Right lobe of liver (tissue), 6 donors: ENCODE measurements at regions not wholly inside any gene's neighbourhood (a gene's known extent, or its start where the extent isn't known, plus 50 kb on each side); places are given as distances from the start of the nearest gene placed in this dataset.

Experiments
- ATAC-seq, 4 donors: fragments of 200-7000 bp; cut with Tn5 transposase; one replicate each; pipeline ENCODE4 v1.9.1; 2020; ENCODE audit warnings: mild to moderate bottlenecking in 4 of 4, moderate library complexity in 4 of 4
- DNase-seq, 3 donors: peaks; one replicate each; pipeline ENCODE4 v3.0.0-alpha.2; 2020
- H3K27ac ChIP-seq, 3 donors: fragments of 200-600 bp; one replicate each; pipeline ENCODE4 v1.8.0; 2022
- H3K27me3 ChIP-seq, 2 donors: fragments of 200-600 bp; one replicate each; pipeline ENCODE4 v1.8.0; 2022
- H3K36me3 ChIP-seq, 4 donors: fragments of 200-600 bp; sonication (generic) in 1 of 4; one replicate each; pipeline versions ENCODE4 v1.5.1 to v1.8.0; 2017 to 2022; ENCODE audit warnings: control low read depth in 1 of 4
- H3K4me1 ChIP-seq, 4 donors: fragments of 200-600 bp; sonication (generic) in 1 of 4; one replicate each; pipeline versions ENCODE4 v1.5.1 to v1.8.0; 2017 to 2022; ENCODE audit warnings: control low read depth in 1 of 4
- H3K4me3 ChIP-seq, 3 donors: fragments of 200-600 bp; one replicate each; pipeline ENCODE4 v1.8.0; 2022
- H3K9me3 ChIP-seq, 4 donors: fragments of 200-600 bp; sonication (generic) in 1 of 4; one replicate each; pipeline versions ENCODE4 v1.5.1 to v1.8.0; 2017 to 2022; ENCODE audit warnings: control low read depth in 1 of 4
- CTCF ChIP-seq, 4 donors: fragments of 200-600 bp in 3 of 4; fragments of 450-650 bp in 1 of 4; IDR thresholded peaks; one replicate each; pipeline versions ENCODE4 v1.5.1 to v1.8.0; 2016 to 2022; ENCODE audit warnings: antibody characterized with exemption in 4 of 4, mild to moderate bottlenecking in 2 of 4
- POLR2A ChIP-seq: fragments of 450-650 bp; IDR thresholded peaks from one replicate; pipeline ENCODE4 v1.6.1; 2017; ENCODE audit warnings: antibody characterized with exemption, mild to moderate bottlenecking
- WGBS: methylation state at CpG from one replicate; pipeline ENCODE4 v1.1.6; 2018; ENCODE audit warnings: low coverage, low lambda C conversion rate; ENCODE audit not compliant: insufficient coverage; ENCODE audit errors: missing lambda C conversion rate; 5-methylcytosine and 5-hydroxymethylcytosine counted together
- intact Hi-C, 2 donors: fragments of 100-400 bp; cut with DNase I; formaldehyde crosslinking; loops; one replicate each; pipeline versions ENCODE4 v1.11.2 to v1.14.1; 2022
- donor health status: DM: no; HTN: yes; CAD: no.
- donor health status: DM: no; HTN: no; CAD: no.
- donor health status: DM: no; HTN: no; CAD: no.
- donor health status: DM: no; HTN: yes; CAD: no.
- donor health status: DM: no; HTN: yes; CAD: no.

DNA sequence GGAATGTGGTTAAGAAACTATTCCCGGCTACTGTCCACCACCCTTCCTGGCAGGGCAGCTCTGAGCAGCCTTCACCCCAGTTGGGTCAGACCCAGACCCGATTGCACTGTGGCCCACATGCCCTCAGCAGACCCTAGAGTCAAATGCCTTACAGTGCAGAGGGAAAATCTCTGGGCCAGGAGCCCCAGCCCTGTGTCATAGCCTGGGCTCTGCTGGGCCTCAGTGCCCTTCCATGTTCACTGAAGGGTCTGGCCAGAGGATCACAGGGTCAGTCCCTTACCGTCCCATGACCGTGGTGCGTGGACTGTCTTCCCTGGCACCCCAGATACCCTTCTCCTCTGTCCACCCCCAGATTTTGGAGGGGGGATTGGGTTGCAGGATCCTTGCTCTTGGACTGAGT lies 73.5 kb upstream of the COL5A1 start:
- DNase-seq (peak; percentile 15 to 26 (median 17)), ATAC-seq (no peak)
- Histone ChIP-seq H3K36me3 (no peaks in the 10 kb centered on the region), H3K27me3 (no peaks in the 10 kb centered on the region), H3K27ac (no peak overlapping the region), H3K4me3 (no peak overlapping the region), H3K4me1 (no peaks in the 10 kb centered on the region), H3K9me3 (no peaks in the 10 kb centered on the region)
- intact Hi-C loops, result no loop called here
- no peak for TF ChIP-seq CTCF (IDR thresholded peaks at IDR 0.05)
- no peak for TF ChIP-seq POLR2A
- WGBS, result 27% methylated on average over 2 of the region's 5 CpGs

- TF ChIP-seq POLR2A, result no peak
- TF ChIP-seq CTCF (IDR thresholded peaks at IDR 0.05), result no peak
- no peak for DNase-seq
- Histone ChIP-seq H3K36me3 (no peaks in the 10 kb centered on the region), H3K4me3 (no peak overlapping the region), H3K27me3 (no peaks in the 10 kb centered on the region), H3K4me1 (no peaks in the 10 kb centered on the region), H3K9me3 (no peaks in the 10 kb centered on the region), H3K27ac (no peak overlapping the region)
- ATAC-seq, result no peak
- intact Hi-C loops, result no loop called here
- 37% methylated on average over 3 of the region's 3 CpGs for WGBS
Measured at GRCh38 chr9:134568811-134569210, 72.8 kb upstream of the COL5A1 start.

DNA sequence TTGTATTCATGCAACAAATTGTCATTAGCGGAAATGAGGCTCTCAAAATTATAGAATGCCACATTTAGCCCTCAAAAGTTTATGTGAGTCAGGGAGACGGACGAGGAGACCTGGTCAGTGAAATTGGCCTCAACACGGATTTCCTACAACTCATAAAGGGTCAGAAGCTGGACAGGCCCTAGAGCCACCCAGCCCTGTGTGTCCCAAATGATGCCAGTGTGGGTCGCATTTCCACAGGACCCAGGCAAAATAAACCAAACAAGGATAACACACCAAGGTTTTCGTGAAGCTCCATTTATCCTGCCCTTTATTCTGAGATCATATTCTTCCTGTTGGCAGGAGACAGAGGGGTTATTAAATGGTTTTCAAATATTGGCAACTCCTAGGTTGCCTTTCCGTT lies 72.0 kb upstream of the COL5A1 start:
- Histone ChIP-seq H3K27me3 (no peaks in the 10 kb centered on the region), H3K36me3 (no peaks in the 10 kb centered on the region), H3K4me3 (no peak overlapping the region), H3K27ac (no peak overlapping the region), H3K9me3 (no peaks in the 10 kb centered on the region), H3K4me1 (no peaks in the 10 kb centered on the region)
- TF ChIP-seq POLR2A (no peak), CTCF (IDR thresholded peaks at IDR 0.05) (no peak)
- peak in 1 of 3 donors; percentile 0 for DNase-seq
- ATAC-seq, result no peak
- WGBS, result 69% methylated on average over 7 of the region's 7 CpGs
- intact Hi-C loops, result no loop called here

DNA sequence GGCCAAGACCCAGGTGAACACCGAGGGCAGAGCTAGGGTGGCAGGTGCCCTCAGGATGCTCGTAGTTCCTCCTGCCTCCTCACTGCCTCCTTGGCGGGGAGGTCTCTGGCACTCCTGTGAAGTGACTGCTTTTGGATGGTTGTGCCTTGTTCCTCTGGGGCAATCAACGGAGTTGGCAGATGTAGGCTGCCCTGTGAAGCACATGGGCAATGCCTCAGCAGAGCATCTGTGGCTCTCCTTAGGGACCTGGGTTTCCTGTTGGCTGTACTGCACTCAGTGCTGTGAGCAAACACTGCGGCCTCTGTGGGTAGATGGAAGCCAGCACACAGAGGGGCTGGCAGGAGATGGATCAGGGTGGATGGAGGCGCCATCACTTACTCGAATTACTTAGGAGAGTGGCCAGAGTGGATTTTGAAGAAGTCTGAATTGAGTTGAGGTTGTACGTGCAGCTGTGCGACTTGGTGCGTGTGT lies 71.4 kb upstream of the COL5A1 start:
- 75% methylated on average over 7 of the region's 10 CpGs for WGBS
- no peaks in the 10 kb centered on the region for H3K36me3 ChIP-seq
- no peaks in the 10 kb centered on the region for H3K27me3 ChIP-seq
- TF ChIP-seq POLR2A (no peak), CTCF (IDR thresholded peaks at IDR 0.05) (no peak)
- no peaks in the 10 kb centered on the region for H3K4me1 ChIP-seq
- no peak overlapping the region for H3K4me3 ChIP-seq
- intact Hi-C loops, result no loop called here
- H3K27ac ChIP-seq, result no peak overlapping the region
- no peaks in the 10 kb centered on the region for H3K9me3 ChIP-seq
- ATAC-seq (peak in 2 of 4 donors; percentile 28 to 29), DNase-seq (peak; percentile 8 to 32 (median 13))
